ENCODE measurements at regions not wholly inside any gene's neighbourhood (a gene's known extent, or its start where the extent isn't known, plus 50 kb on each side); places are given as distances from the start of the nearest gene placed in this dataset.

GRCh38 chr18:34657860-34658500 is 52.1 kb upstream of the DTNA start:
- Histone ChIP-seq H3K27me3 (replicated peaks in 1 of 2; ENCODE audit: control insufficient read depth in 2 of 2, insufficient read depth in 2 of 2, low read length in 1 of 2) (no peaks in the 10 kb centered on the region; a peak in 1 of 4 replicates), H3K4me2 (ENCODE audit: control insufficient read depth, insufficient read depth) (no peak overlapping the region), H3K79me2 (ENCODE audit: control insufficient read depth, insufficient read depth, low read length) (no peaks in the 10 kb centered on the region), H3K4me3 (no peak overlapping the region), H2AFZ (ENCODE audit: control insufficient read depth, low read depth, low read length) (no peak overlapping the region), H3K36me3 (ENCODE audit: control insufficient read depth in 2 of 2, insufficient read depth in 2 of 2, low read length in 1 of 2) (no peaks in the 10 kb centered on the region), H4K20me1 (ENCODE audit: control insufficient read depth, insufficient read depth) (no peaks in the 10 kb centered on the region), H3K9me3 (replicated peaks; ENCODE audit: control insufficient read depth, insufficient read depth, low read length) (no peaks in the 10 kb centered on the region), H3K9ac (ENCODE audit: control insufficient read depth, insufficient read depth, low read length) (no peak overlapping the region), H3K4me1 (ENCODE audit: control insufficient read depth, insufficient read depth, low read length) (no peaks in the 10 kb centered on the region), H3K27ac (ENCODE audit: control insufficient read depth, insufficient read depth) (no peak overlapping the region)
- ChIA-PET RAD21 (ENCODE audit: unreplicated experiment) (interaction anchor here (1.4 to 2.5 kb wide), 2 partner anchors 131 to 535 kb away, joined by 4 to 7 read pairs; no protein-coding TSS in a partner anchor), SMC1A (ENCODE audit: uncharacterized antibody, unreplicated experiment) (interaction anchor here (1.1 to 7.1 kb wide), 5 partner anchors 12 to 535 kb away, joined by 5 to 134 read pairs (median 54); no protein-coding TSS in a partner anchor), CTCF (interaction anchor here (0.6 to 6.4 kb wide), 12 partner anchors 12 to 535 kb away, joined by 3 to 193 read pairs (median 5); no protein-coding TSS in a partner anchor), POLR2A (interaction anchor here (0.8 kb wide), 1 partner anchor 11 kb away, joined by 4 read pairs; no protein-coding TSS in a partner anchor)
- FAIRE-seq (no peak), ATAC-seq (no peak), DNase-seq (ENCODE audit: low read depth, low spot score) (no peak)
- whole genome bisulfite sequencing (ENCODE audit: insufficient coverage, insufficient replicate concordance, low lambda C conversion rate, missing lambda C conversion rate) = 8% methylated on average over 4 of the region's 4 CpGs
- BruUV-seq (replicated peaks) = no TSS peak
- in situ Hi-C loops (cut with MboI) = no loop called here
- TF ChIP-seq TCF3 (IDR thresholded peaks at IDR 0.05; ENCODE audit: borderline replicate concordance, insufficient read depth, low read depth, low read length) (no peak), ATF3 (IDR thresholded peaks at IDR 0.05; ENCODE audit: borderline replicate concordance, extremely low read depth, low read depth, low read length) (no peak), BHLHE40 (IDR thresholded peaks at IDR 0.05; ENCODE audit: borderline replicate concordance in 1 of 2, low read depth in 2 of 2, low read length in 1 of 2) (no peak), JUNB (IDR thresholded peaks at IDR 0.05) (no peak), MEF2A (IDR thresholded peaks at IDR 0.05; ENCODE audit: insufficient read depth, low read depth, low read length) (no peak), SUPT20H (IDR thresholded peaks at IDR 0.05; ENCODE audit: borderline replicate concordance, control insufficient read depth, low read depth, low read length) (no peak), ZNF217 (IDR thresholded peaks at IDR 0.05) (no peak)
- intact Hi-C loops (cut with micrococcal nuclease; ENCODE audit: unreplicated experiment) = no loop called here

Measured in GM12878 (cell line).